Upper lobe of left lung (tissue), 4 donors: ENCODE measurements at regions not wholly inside any gene's neighbourhood (a gene's known extent, or its start where the extent isn't known, plus 50 kb on each side); places are given as distances from the start of the nearest gene placed in this dataset.

Source experiments
- EP300 ChIP-seq, 4 donors: sonication (generic); formaldehyde crosslinking; IDR thresholded peaks; one replicate each; pipeline ENCODE4 v1.5.1; 2017; ENCODE audit warnings: antibody characterized with exemption in 4 of 4, control low read depth in 2 of 4
- POLR2A ChIP-seq, 4 donors: fragments of 450-650 bp; IDR thresholded peaks; one replicate each; pipeline ENCODE4 v1.5.1; 2016 to 2017; ENCODE audit warnings: antibody characterized with exemption in 4 of 4, mild to moderate bottlenecking in 2 of 4
- POLR2AphosphoS5 ChIP-seq, 2 donors: sonication (generic); formaldehyde crosslinking; IDR thresholded peaks; one replicate each; pipeline ENCODE4 v1.5.1; 2017; ENCODE audit warnings: antibody characterized with exemption in 2 of 2
- TF ChIP-seq, protein P1 (sequence below), 6 experiments: fragments of 450-650 bp in 4 of 6; fragments of 200-600 bp in 2 of 6; sonication (generic) in 2 of 6; IDR thresholded peaks; one replicate each; pipeline ENCODE4 v1.5.1; 2016 to 2019; ENCODE audit warnings: antibody characterized with exemption in 6 of 6

DNA sequence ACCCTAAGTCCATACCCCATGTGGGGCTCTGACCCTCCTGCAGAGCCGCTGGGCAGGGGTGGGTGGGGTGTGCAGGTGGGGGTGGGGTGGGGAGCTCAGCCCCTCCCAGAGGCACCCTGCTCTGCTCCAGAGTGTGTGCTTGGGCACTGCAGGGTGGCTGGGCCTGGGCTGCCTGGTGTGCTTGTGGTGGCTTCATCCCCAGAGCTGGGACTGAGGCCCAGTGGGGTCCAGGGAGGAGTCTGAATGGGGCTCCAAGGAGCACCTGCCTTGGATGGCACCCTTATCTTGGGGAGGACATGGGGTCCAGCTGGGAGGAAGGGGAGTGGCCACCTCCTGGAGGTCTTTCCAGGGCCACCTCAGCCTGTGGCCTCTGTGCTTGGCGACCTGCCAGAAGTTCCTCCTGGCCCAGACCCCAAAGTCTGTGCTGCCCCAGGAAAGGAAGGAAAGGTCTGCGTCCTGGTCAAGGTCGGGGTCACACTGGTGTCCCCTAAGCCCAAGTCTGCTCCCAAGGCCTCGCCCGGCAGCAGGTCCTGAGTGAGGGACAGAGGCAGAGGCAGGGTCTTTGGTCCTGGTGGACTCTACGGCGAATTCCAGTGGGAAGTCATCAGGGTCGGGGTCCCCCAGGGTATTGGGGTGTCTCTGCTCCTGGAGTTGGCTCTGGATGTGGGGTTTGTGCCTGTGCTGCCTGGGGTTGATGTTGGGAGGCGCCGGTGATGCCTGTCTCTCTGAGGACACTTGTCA is 373.4 kb downstream of the TMEM121 start:
- TF ChIP-seq, protein P1, sequence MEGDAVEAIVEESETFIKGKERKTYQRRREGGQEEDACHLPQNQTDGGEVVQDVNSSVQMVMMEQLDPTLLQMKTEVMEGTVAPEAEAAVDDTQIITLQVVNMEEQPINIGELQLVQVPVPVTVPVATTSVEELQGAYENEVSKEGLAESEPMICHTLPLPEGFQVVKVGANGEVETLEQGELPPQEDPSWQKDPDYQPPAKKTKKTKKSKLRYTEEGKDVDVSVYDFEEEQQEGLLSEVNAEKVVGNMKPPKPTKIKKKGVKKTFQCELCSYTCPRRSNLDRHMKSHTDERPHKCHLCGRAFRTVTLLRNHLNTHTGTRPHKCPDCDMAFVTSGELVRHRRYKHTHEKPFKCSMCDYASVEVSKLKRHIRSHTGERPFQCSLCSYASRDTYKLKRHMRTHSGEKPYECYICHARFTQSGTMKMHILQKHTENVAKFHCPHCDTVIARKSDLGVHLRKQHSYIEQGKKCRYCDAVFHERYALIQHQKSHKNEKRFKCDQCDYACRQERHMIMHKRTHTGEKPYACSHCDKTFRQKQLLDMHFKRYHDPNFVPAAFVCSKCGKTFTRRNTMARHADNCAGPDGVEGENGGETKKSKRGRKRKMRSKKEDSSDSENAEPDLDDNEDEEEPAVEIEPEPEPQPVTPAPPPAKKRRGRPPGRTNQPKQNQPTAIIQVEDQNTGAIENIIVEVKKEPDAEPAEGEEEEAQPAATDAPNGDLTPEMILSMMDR (IDR thresholded peaks at IDR 0.05), result no peak
- no peak for TF ChIP-seq EP300 (IDR thresholded peaks at IDR 0.05)
- TF ChIP-seq POLR2A (IDR thresholded peaks at IDR 0.05), result no peak
- no peak for TF ChIP-seq POLR2AphosphoS5 (IDR thresholded peaks at IDR 0.05)
